AG10803 (cell line): ENCODE measurements at regions not wholly inside any gene's neighbourhood (a gene's known extent, or its start where the extent isn't known, plus 50 kb on each side); places are given as distances from the start of the nearest gene placed in this dataset.

ENCODE experiments used
- DNase-seq: peaks from one replicate; pipeline ENCODE4 v3.0.0; 2010; ENCODE audit warnings: low read depth
- H3K4me3 ChIP-seq: 2 replicates; pipeline ENCODE4 v1.5.1; 2011; ENCODE audit warnings: mild to moderate bottlenecking, low read length, control low read depth
- CTCF ChIP-seq: conservative IDR thresholded peaks from 2 replicates; pipeline ENCODE4 v1.5.1; 2011; ENCODE audit warnings: mild to moderate bottlenecking, low read length, control low read depth, inconsistent platforms

GRCh38 chr2:12870692-12871091 is 154.0 kb downstream of the TRIB2 start:
- TF ChIP-seq CTCF, result no peak
- no peak for DNase-seq
- H3K4me3 ChIP-seq, result no peak overlapping the region

GRCh38 chr2:12871694-12872315 is 155.1 kb downstream of the TRIB2 start:
- no peak for TF ChIP-seq CTCF
- no peak for DNase-seq
- no peak overlapping the region for H3K4me3 ChIP-seq

- no peak for TF ChIP-seq CTCF
- DNase-seq, result no peak
- no peak overlapping the region for H3K4me3 ChIP-seq
Observed at GRCh38 chr2:12877761-12878160, 161.0 kb downstream of the TRIB2 start.

GRCh38 chr2:12879649-12880048 is 162.9 kb downstream of the TRIB2 start:
- DNase-seq, result no peak
- no peak overlapping the region for H3K4me3 ChIP-seq
- TF ChIP-seq CTCF, result no peak

- DNase-seq, result no peak
- no peak overlapping the region for H3K4me3 ChIP-seq
- no peak for TF ChIP-seq CTCF
Observed at GRCh38 chr2:12881952-12882351, 165.2 kb downstream of the TRIB2 start.

- DNase-seq, result no peak
- no peak for TF ChIP-seq CTCF
- H3K4me3 ChIP-seq, result no peak overlapping the region
Observed at GRCh38 chr2:12882393-12882792, 165.7 kb downstream of the TRIB2 start.

- TF ChIP-seq CTCF, result no peak
- no peak overlapping the region for H3K4me3 ChIP-seq
- peak; percentile 29 for DNase-seq
Observed at GRCh38 chr2:12883906-12884305, 167.2 kb downstream of the TRIB2 start.
